GM23338 (cell line): ENCODE measurements at regions not wholly inside any gene's neighbourhood (a gene's known extent, or its start where the extent isn't known, plus 50 kb on each side); places are given as distances from the start of the nearest gene placed in this dataset.

Experiments
- ATAC-seq: fragments of 200-7000 bp; cut with Tn5 transposase; 3 replicates; pipeline ENCODE4 v1.9.1; 2020
- DNase-seq: peaks from one replicate; pipeline ENCODE4 v3.0.0-alpha.2; 2015; ENCODE audit warnings: low spot score
- H2AFZ ChIP-seq: fragments of 200-600 bp; sonication (generic); 2 replicates; pipeline ENCODE4 v1.8.0; 2016; ENCODE audit warnings: antibody characterized with exemption, mild to moderate bottlenecking, moderate library complexity
- H3F3A ChIP-seq: fragments of 200-600 bp; sonication (generic); replicated peaks from 2 replicates; pipeline ENCODE4 v1.8.0; 2017; ENCODE audit warnings: antibody characterized with exemption, mixed run types, low read depth
- H3K27ac ChIP-seq: fragments of 200-600 bp; sonication (generic); 2 replicates; pipeline ENCODE4 v1.6.1; 2016; ENCODE audit warnings: low read depth
- H3K27me3 ChIP-seq: fragments of 200-600 bp; sonication (generic); 2 replicates; pipeline ENCODE4 v1.8.0; 2016; ENCODE audit warnings: mild to moderate bottlenecking, mixed run types, moderate library complexity; ENCODE audit not compliant: insufficient read depth
- H3K36me3 ChIP-seq: fragments of 200-600 bp; sonication (generic); 2 replicates; pipeline ENCODE4 v1.8.0; 2016; ENCODE audit warnings: mild to moderate bottlenecking; ENCODE audit not compliant: insufficient read depth
- H3K4me1 ChIP-seq: fragments of 200-600 bp; sonication (generic); 2 replicates; pipeline ENCODE4 v1.8.0; 2016; ENCODE audit warnings: mild to moderate bottlenecking, moderate library complexity; ENCODE audit not compliant: insufficient read depth
- H3K4me2 ChIP-seq: fragments of 200-600 bp; sonication (generic); 2 replicates; pipeline ENCODE4 v1.7.1; 2017; ENCODE audit warnings: mixed run types
- H3K4me3 ChIP-seq: fragments of 200-600 bp; sonication (generic); 2 replicates; pipeline ENCODE4 v1.6.1; 2016; ENCODE audit warnings: mixed run types
- H3K79me2 ChIP-seq: fragments of 200-600 bp; sonication (generic); replicated peaks from 2 replicates; pipeline ENCODE4 v1.8.0; 2017; ENCODE audit warnings: mild to moderate bottlenecking; ENCODE audit not compliant: insufficient read depth
- H3K9me2 ChIP-seq: fragments of 200-600 bp; sonication (generic); 2 replicates; pipeline ENCODE4 v1.8.0; 2017; ENCODE audit not compliant: insufficient read depth
- H4K20me1 ChIP-seq: fragments of 200-600 bp; sonication (generic); replicated peaks from 2 replicates; pipeline ENCODE4 v1.8.0; 2017; ENCODE audit warnings: mild to moderate bottlenecking; ENCODE audit not compliant: insufficient read depth
- H3K27ac Mint-ChIP-seq: 2 replicates; pipeline ENCODE4 v1.8.0; 2020; ENCODE audit warnings: inconsistent platforms, mild to moderate bottlenecking, moderate library complexity, mixed read lengths
- H3K27me3 Mint-ChIP-seq: 3 replicates; pipeline ENCODE4 v1.8.0; 2022; ENCODE audit warnings: low read depth, mild to moderate bottlenecking, moderate library complexity, mixed read lengths, inconsistent platforms; ENCODE audit not compliant: insufficient read depth, poor library complexity
- H3K36me3 Mint-ChIP-seq: 3 replicates; pipeline ENCODE4 v1.8.0; 2021; ENCODE audit warnings: low read depth, mild to moderate bottlenecking, inconsistent platforms, moderate library complexity, mixed read lengths
- H3K4me1 Mint-ChIP-seq: 3 replicates; pipeline ENCODE4 v1.8.0; 2020; ENCODE audit warnings: mild to moderate bottlenecking, inconsistent platforms, mixed read lengths
- H3K4me3 Mint-ChIP-seq: 3 replicates; pipeline ENCODE4 v1.8.0; 2021; ENCODE audit warnings: moderate library complexity, mild to moderate bottlenecking, inconsistent platforms, mixed read lengths
- H3K9me3 Mint-ChIP-seq: 3 replicates; pipeline ENCODE4 v1.8.0; 2020; ENCODE audit warnings: moderate library complexity, mild to moderate bottlenecking, inconsistent platforms, mixed read lengths
- EZH2 ChIP-seq: fragments of 200-600 bp; sonication (generic); IDR thresholded peaks from one replicate; pipeline ENCODE4 v1.8.0; 2017; ENCODE audit warnings: antibody characterized with exemption, mild to moderate bottlenecking, low read depth; ENCODE audit not compliant: unreplicated experiment
- EZH2phosphoT487 ChIP-seq: fragments of 200-600 bp; sonication (generic); IDR thresholded peaks from one replicate; pipeline ENCODE4 v1.8.1; 2018; ENCODE audit warnings: antibody characterized with exemption; ENCODE audit not compliant: unreplicated experiment
- NANOG ChIP-seq: IDR thresholded peaks from 2 replicates; pipeline ENCODE4 v1.6.1; 2016; ENCODE audit warnings: antibody characterized with exemption, borderline replicate concordance
- POLR2AphosphoS5 ChIP-seq: IDR thresholded peaks from 2 replicates; pipeline ENCODE4 v1.6.1; 2016; ENCODE audit warnings: antibody characterized with exemption, low read depth
- REST ChIP-seq: IDR thresholded peaks from one replicate; pipeline ENCODE4 v1.6.1; 2018; ENCODE audit warnings: antibody characterized with exemption; ENCODE audit not compliant: unreplicated experiment
- STAT1 ChIP-seq: IDR thresholded peaks from one replicate; pipeline ENCODE4 v1.6.1; 2016; ENCODE audit warnings: antibody characterized with exemption; ENCODE audit not compliant: unreplicated experiment
- ZNF114 ChIP-seq: fragments of 250-450 bp; sonication (Bioruptor Pico); IDR thresholded peaks from 2 replicates; pipeline ENCODE4 v1.5.0; 2020; ENCODE audit warnings: mild to moderate bottlenecking, moderate library complexity
- ZNF331 ChIP-seq: fragments of 250-450 bp; sonication (Bioruptor Pico); IDR thresholded peaks from 2 replicates; pipeline ENCODE4 v1.5.0; 2020; ENCODE audit warnings: low read depth, mild to moderate bottlenecking, moderate library complexity
- TF ChIP-seq, protein P1 (sequence below), 2 experiments: fragments of 200-600 bp in 1 of 2; sonication (generic) in 1 of 2; conservative IDR thresholded peaks; 2 replicates each; pipeline versions ENCODE4 v1.5.1 to v1.6.1; 2016 to 2017; ENCODE audit warnings: antibody characterized with exemption in 2 of 2, low read depth in 2 of 2, mild to moderate bottlenecking in 2 of 2, moderate library complexity in 1 of 2

DNA sequence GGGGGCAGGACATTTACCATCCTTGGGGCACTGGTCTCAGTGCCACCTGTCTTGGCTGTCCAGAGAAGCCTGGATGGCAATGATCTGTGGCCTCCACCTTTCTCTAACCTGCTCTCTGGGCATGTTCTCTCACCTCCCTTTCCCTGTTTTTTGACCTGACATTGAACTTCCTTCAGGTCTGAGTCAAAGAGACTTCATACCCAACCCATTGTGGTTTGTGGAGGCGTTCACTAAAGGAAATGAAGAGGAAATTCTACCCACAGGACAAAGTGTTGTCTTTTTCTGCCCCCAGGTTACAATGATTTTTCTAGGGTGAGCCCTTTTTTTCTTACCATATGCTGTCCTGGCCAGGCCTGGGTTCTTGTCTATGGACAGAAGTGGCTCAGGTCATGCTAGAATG is 76.6 kb downstream of the CYP26A1 start:
- ATAC-seq (no peak), DNase-seq (no peak)
- no peak overlapping the region for H2AFZ ChIP-seq
- no peaks in the 10 kb centered on the region for H3K27me3 ChIP-seq
- Mint-ChIP-seq H3K4me3 (no peak overlapping the region), H3K9me3 (peaks cover 33% of the 10 kb centered on the region), H3K36me3 (peaks cover 6% of the 10 kb centered on the region), H3K27me3 (no peaks in the 10 kb centered on the region), H3K4me1 (peaks cover 14% of the 10 kb centered on the region), H3K27ac (no peak overlapping the region)
- no peak overlapping the region for H3K27ac ChIP-seq
- H3F3A ChIP-seq: no peaks in the 10 kb centered on the region
- H3K4me1 ChIP-seq: 0 out of 2 replicates have a peak, but pooled peaks cover 3% of the 10 kb centered on the region
- H3K36me3 ChIP-seq: no peaks in the 10 kb centered on the region
- H3K9me2 ChIP-seq: 0 out of 2 replicates have a peak, but pooled peaks cover 7% of the 10 kb centered on the region
- no peaks in the 10 kb centered on the region for H3K79me2 ChIP-seq
- H3K4me2 ChIP-seq: no peak overlapping the region
- H4K20me1 ChIP-seq: no peaks in the 10 kb centered on the region
- no peak overlapping the region for H3K4me3 ChIP-seq
- TF ChIP-seq ZNF114 (CRISPR knock-in tag) (no peak), EZH2 (no peak), POLR2AphosphoS5 (no peak), ZNF331 (CRISPR knock-in tag) (no peak), STAT1 (no peak), EZH2phosphoT487 (no peak), REST (no peak), NANOG (no peak)

DNA sequence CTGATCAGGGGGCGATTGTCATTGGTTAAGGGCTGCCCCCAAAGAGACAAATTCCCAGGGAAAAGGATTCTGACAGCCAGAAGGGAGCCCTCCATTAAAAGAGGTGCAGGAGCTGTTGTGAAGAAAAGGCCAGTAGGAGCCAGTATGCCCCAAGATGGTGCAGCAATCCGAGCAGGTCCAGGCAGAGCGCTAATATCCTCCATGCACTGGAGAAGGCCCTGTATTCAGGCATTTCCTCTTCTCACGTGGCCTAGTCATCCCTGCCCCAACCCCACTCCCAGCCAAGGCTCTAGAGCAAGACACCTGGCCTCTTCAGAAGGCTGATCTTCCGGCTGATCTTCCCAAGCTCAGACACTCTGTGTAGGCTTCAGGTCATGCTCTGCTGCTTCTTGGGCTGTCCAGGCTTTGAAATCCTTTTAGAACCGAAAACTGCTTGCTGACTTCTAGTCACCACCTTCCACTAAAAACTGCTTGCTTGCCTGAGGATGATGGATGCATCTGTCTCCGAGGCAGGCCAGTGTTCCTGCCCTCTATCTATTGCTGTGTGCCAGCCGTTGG is 77.4 kb downstream of the CYP26A1 start:
- no peak overlapping the region for H3K27ac Mint-ChIP-seq
- H3K4me3 ChIP-seq: no peak overlapping the region
- no peaks in the 10 kb centered on the region for H3K27me3 ChIP-seq
- no peaks in the 10 kb centered on the region for H3F3A ChIP-seq
- H3K36me3 ChIP-seq: no peaks in the 10 kb centered on the region
- no peaks in the 10 kb centered on the region for H4K20me1 ChIP-seq
- H3K9me2 ChIP-seq: 0 out of 2 replicates have a peak, but pooled peaks cover 7% of the 10 kb centered on the region
- no peak overlapping the region for H3K27ac ChIP-seq
- TF ChIP-seq EZH2phosphoT487 (no peak), STAT1 (no peak)
- TF ChIP-seq, protein P1, sequence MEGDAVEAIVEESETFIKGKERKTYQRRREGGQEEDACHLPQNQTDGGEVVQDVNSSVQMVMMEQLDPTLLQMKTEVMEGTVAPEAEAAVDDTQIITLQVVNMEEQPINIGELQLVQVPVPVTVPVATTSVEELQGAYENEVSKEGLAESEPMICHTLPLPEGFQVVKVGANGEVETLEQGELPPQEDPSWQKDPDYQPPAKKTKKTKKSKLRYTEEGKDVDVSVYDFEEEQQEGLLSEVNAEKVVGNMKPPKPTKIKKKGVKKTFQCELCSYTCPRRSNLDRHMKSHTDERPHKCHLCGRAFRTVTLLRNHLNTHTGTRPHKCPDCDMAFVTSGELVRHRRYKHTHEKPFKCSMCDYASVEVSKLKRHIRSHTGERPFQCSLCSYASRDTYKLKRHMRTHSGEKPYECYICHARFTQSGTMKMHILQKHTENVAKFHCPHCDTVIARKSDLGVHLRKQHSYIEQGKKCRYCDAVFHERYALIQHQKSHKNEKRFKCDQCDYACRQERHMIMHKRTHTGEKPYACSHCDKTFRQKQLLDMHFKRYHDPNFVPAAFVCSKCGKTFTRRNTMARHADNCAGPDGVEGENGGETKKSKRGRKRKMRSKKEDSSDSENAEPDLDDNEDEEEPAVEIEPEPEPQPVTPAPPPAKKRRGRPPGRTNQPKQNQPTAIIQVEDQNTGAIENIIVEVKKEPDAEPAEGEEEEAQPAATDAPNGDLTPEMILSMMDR (conservative IDR thresholded peaks at IDR 0.05; ENCODE audit: low read depth in 2 of 2): peak in 1 of 2 experiments; percentile 33; a peak in 2 of 4 replicates
- 0 out of 2 replicates have a peak, but pooled peaks cover 3% of the 10 kb centered on the region for H3K4me1 ChIP-seq
- peaks cover 8% of the 10 kb centered on the region for H3K4me1 Mint-ChIP-seq
- DNase-seq (no peak), ATAC-seq (no peak)
- peaks cover 12% of the 10 kb centered on the region for H3K36me3 Mint-ChIP-seq
- H2AFZ ChIP-seq: peak overlapping the region; percentile 76; the same call in 1 of the 2 replicates
- H3K79me2 ChIP-seq: no peaks in the 10 kb centered on the region
- H3K9me3 Mint-ChIP-seq: peaks cover 41% of the 10 kb centered on the region
- no peak overlapping the region for H3K4me2 ChIP-seq
- no peaks in the 10 kb centered on the region for H3K27me3 Mint-ChIP-seq
- H3K4me3 Mint-ChIP-seq: no peak overlapping the region
